ENCODE measurements at regions not wholly inside any gene's neighbourhood (a gene's known extent, or its start where the extent isn't known, plus 50 kb on each side); places are given as distances from the start of the nearest gene placed in this dataset.
A peak's percentile ranks its signal among the peaks of the same experiment; 100 is the strongest.

- DNase-seq (ENCODE audit: low spot score), result no peak
Measured at GRCh38 chr2:12303181-12304030, 413.3 kb upstream of the TRIB2 start.

GRCh38 chr2:12304564-12305171 is 412.1 kb upstream of the TRIB2 start:
- no peak for DNase-seq (ENCODE audit: low spot score)
- in situ Hi-C loops (cut with HindIII; ENCODE audit: low sequenced_read_pairs), result no loop called here

More at GRCh38 chr2:12303181-12304030, 413.3 kb upstream of the TRIB2 start:
- in situ Hi-C loops (cut with HindIII; ENCODE audit: low sequenced_read_pairs), result no loop called here

- in situ Hi-C loops (cut with HindIII; ENCODE audit: low sequenced_read_pairs), result no loop called here
- no peak for DNase-seq (ENCODE audit: low spot score)
Measured at GRCh38 chr2:12305931-12306330, 410.8 kb upstream of the TRIB2 start.

GRCh38 chr2:12310399-12310798 is 406.3 kb upstream of the TRIB2 start:
- DNase-seq (ENCODE audit: low spot score), result no peak
- in situ Hi-C loops (cut with HindIII; ENCODE audit: low sequenced_read_pairs), result no loop called here

- in situ Hi-C loops (cut with HindIII; ENCODE audit: low sequenced_read_pairs), result no loop called here
- DNase-seq (ENCODE audit: low spot score), result peak; percentile 12
Measured at GRCh38 chr2:12313445-12314126, 403.1 kb upstream of the TRIB2 start.

- DNase-seq (ENCODE audit: low spot score), result no peak
- in situ Hi-C loops (cut with HindIII; ENCODE audit: low sequenced_read_pairs), result no loop called here
Measured at GRCh38 chr2:12314127-12314760, 402.5 kb upstream of the TRIB2 start.

GRCh38 chr2:12315224-12315623 is 401.5 kb upstream of the TRIB2 start:
- DNase-seq (ENCODE audit: low spot score), result no peak
- in situ Hi-C loops (cut with HindIII; ENCODE audit: low sequenced_read_pairs), result no loop called here

GRCh38 chr2:12316476-12316875 is 400.3 kb upstream of the TRIB2 start:
- in situ Hi-C loops (cut with HindIII; ENCODE audit: low sequenced_read_pairs), result no loop called here
- no peak for DNase-seq (ENCODE audit: low spot score)

GRCh38 chr2:12317286-12317685 is 399.4 kb upstream of the TRIB2 start:
- in situ Hi-C loops (cut with HindIII; ENCODE audit: low sequenced_read_pairs), result no loop called here
- no peak for DNase-seq (ENCODE audit: low spot score)

GRCh38 chr2:12317814-12318426 is 398.8 kb upstream of the TRIB2 start:
- no peak for DNase-seq (ENCODE audit: low spot score)
- in situ Hi-C loops (cut with HindIII; ENCODE audit: low sequenced_read_pairs), result no loop called here

GRCh38 chr2:12318427-12319057 is 398.2 kb upstream of the TRIB2 start:
- in situ Hi-C loops (cut with HindIII; ENCODE audit: low sequenced_read_pairs), result no loop called here
- no peak for DNase-seq (ENCODE audit: low spot score)

- in situ Hi-C loops (cut with HindIII; ENCODE audit: low sequenced_read_pairs), result no loop called here
Measured at GRCh38 chr2:12320027-12320734, 396.6 kb upstream of the TRIB2 start.

GRCh38 chr2:12320991-12321641 is 395.6 kb upstream of the TRIB2 start:
- DNase-seq (ENCODE audit: low spot score), result peak; percentile 25
- in situ Hi-C loops (cut with HindIII; ENCODE audit: low sequenced_read_pairs), result no loop called here

More at GRCh38 chr2:12320027-12320734, 396.6 kb upstream of the TRIB2 start:
- DNase-seq (ENCODE audit: low spot score), result no peak

GRCh38 chr2:12321886-12322285 is 394.9 kb upstream of the TRIB2 start:
- in situ Hi-C loops (cut with HindIII; ENCODE audit: low sequenced_read_pairs), result no loop called here
- DNase-seq (ENCODE audit: low spot score), result no peak

- DNase-seq (ENCODE audit: low spot score), result no peak
- in situ Hi-C loops (cut with HindIII; ENCODE audit: low sequenced_read_pairs), result no loop called here
Measured at GRCh38 chr2:12325806-12326205, 390.9 kb upstream of the TRIB2 start.

- DNase-seq (ENCODE audit: low spot score), result no peak
- in situ Hi-C loops (cut with HindIII; ENCODE audit: low sequenced_read_pairs), result no loop called here
Measured at GRCh38 chr2:12326449-12327190, 390.1 kb upstream of the TRIB2 start.

- DNase-seq (ENCODE audit: low spot score), result no peak
- in situ Hi-C loops (cut with HindIII; ENCODE audit: low sequenced_read_pairs), result no loop called here
Measured at GRCh38 chr2:12330916-12331315, 385.8 kb upstream of the TRIB2 start.

Data from G401 (cell line).